B cell (primary cell): ENCODE measurements at regions not wholly inside any gene's neighbourhood (a gene's known extent, or its start where the extent isn't known, plus 50 kb on each side); places are given as distances from the start of the nearest gene placed in this dataset.

Source experiments
- ATAC-seq: fragments of 200-7000 bp; cut with Tn5 transposase; one replicate; pipeline ENCODE4 v1.10.0; 2021; ENCODE audit warnings: low read depth, mild to moderate bottlenecking, moderate number of reproducible peaks, moderate library complexity
- CTCF ChIA-PET: fragments of 350-600 bp; sonication (Branson Sonifier 250); formaldehyde crosslinking; loops from one replicate; lab custom pipeline; 2021; ENCODE audit warnings: antibody characterized with exemption, inconsistent platforms; lab: Charles Lee
- POLR2A ChIA-PET: fragments of 350-600 bp; sonication (Branson Sonifier 250); formaldehyde crosslinking; loops from one replicate; lab custom pipeline; 2021; ENCODE audit warnings: antibody characterized with exemption; lab: Charles Lee
- DNase-seq: peaks from one replicate; pipeline ENCODE4 v3.0.0; 2013
- H2AFZ ChIP-seq: 2 replicates; pipeline ENCODE4 v1.6.1; 2012; ENCODE audit warnings: mild to moderate bottlenecking, low read depth, low read length; ENCODE audit not compliant: insufficient read depth, poor library complexity, severe bottlenecking
- H3K27ac ChIP-seq, 2 donors: 1 replicate in 1 of 2; 2 replicates in 1 of 2; pipeline ENCODE4 v1.5.1; 2012 to 2013; ENCODE audit warnings: low read length in 2 of 2, mild to moderate bottlenecking in 2 of 2, moderate library complexity in 1 of 2
- H3K27me3 ChIP-seq, 4 experiments: fragments of 200-600 bp in 1 of 4; sonication (generic) in 1 of 4; replicated peaks in 1 of 4; 1 replicate in 2 of 4; 2 replicates in 2 of 4; pipeline versions ENCODE4 v1.6.1 to v1.7.0; 2013 to 2016; ENCODE audit warnings: low read length in 3 of 4, mild to moderate bottlenecking in 2 of 4, mixed read lengths in 1 of 4, moderate library complexity in 1 of 4; ENCODE audit not compliant: insufficient read depth in 4 of 4, control insufficient read depth in 3 of 4; ENCODE audit errors: control extremely low read depth in 1 of 4
- H3K36me3 ChIP-seq, 2 experiments: replicated peaks in 1 of 2; 1 replicate in 1 of 2; 2 replicates in 1 of 2; pipeline versions ENCODE4 v1.6.1 to v1.7.1; 2013; ENCODE audit warnings: low read length in 1 of 2; ENCODE audit not compliant: insufficient read depth in 2 of 2, control insufficient read depth in 1 of 2; ENCODE audit errors: control extremely low read depth in 1 of 2, extremely low read depth in 1 of 2
- H3K4me1 ChIP-seq, 2 donors: fragments of 200-600 bp in 1 of 2; sonication (generic) in 1 of 2; 1 replicate in 1 of 2; 2 replicates in 1 of 2; pipeline versions ENCODE4 v1.5.1 to v1.6.1; 2013 to 2017; ENCODE audit warnings: low read length in 2 of 2; ENCODE audit not compliant: control insufficient read depth in 2 of 2, insufficient read depth in 2 of 2
- H3K4me2 ChIP-seq: replicated peaks from 2 replicates; pipeline ENCODE3; 2012; ENCODE audit warnings: mild to moderate bottlenecking, low read depth, low read length; ENCODE audit not compliant: poor library complexity, severe bottlenecking
- H3K4me3 ChIP-seq, 5 experiments: fragments of 200-600 bp in 1 of 5; sonication (generic) in 1 of 5; 1 replicate in 3 of 5; 2 replicates in 2 of 5; pipeline versions ENCODE4 v1.5.1 to v1.7.0; 2011 to 2016; ENCODE audit warnings: low read length in 4 of 5, mild to moderate bottlenecking in 4 of 5, low read depth in 2 of 5, control low read depth in 1 of 5, moderate library complexity in 1 of 5; ENCODE audit not compliant: insufficient read depth in 1 of 5; ENCODE audit errors: control extremely low read depth in 1 of 5, extremely low read depth in 1 of 5
- H3K79me2 ChIP-seq: fragments of 200-600 bp; sonication (generic); one replicate; pipeline ENCODE4 v1.6.0; 2016; ENCODE audit warnings: low read length; ENCODE audit not compliant: control insufficient read depth, insufficient read depth
- H3K9ac ChIP-seq: fragments of 200-600 bp; sonication (generic); 2 replicates; pipeline ENCODE4 v1.6.1; 2017; ENCODE audit warnings: mild to moderate bottlenecking, low read length, moderate library complexity
- H3K9me3 ChIP-seq, 3 donors: one replicate each; pipeline versions ENCODE4 v1.6.1 to v1.7.1; 2013; ENCODE audit warnings: low read length in 2 of 3; ENCODE audit not compliant: control insufficient read depth in 2 of 3, insufficient read depth in 1 of 3; ENCODE audit errors: control extremely low read depth in 1 of 3
- H4K20me1 ChIP-seq: 2 replicates; pipeline ENCODE4 v1.6.0; 2012; ENCODE audit warnings: mild to moderate bottlenecking, low read length; ENCODE audit not compliant: insufficient read depth, control insufficient read depth, poor library complexity, severe bottlenecking
- H3K27ac Mint-ChIP-seq: one replicate; pipeline ENCODE4 v1.8.0; 2021; ENCODE audit warnings: mixed read lengths
- H3K27me3 Mint-ChIP-seq: one replicate; pipeline ENCODE4 v1.8.0; 2021; ENCODE audit warnings: mixed read lengths
- H3K4me1 Mint-ChIP-seq: one replicate; pipeline ENCODE4 v1.8.0; 2021; ENCODE audit warnings: mixed read lengths
- H3K4me3 Mint-ChIP-seq: one replicate; pipeline ENCODE4 v1.8.0; 2021; ENCODE audit warnings: mixed read lengths
- H3K9me3 Mint-ChIP-seq: one replicate; pipeline ENCODE4 v1.8.0; 2022; ENCODE audit warnings: mixed read lengths; ENCODE audit not compliant: insufficient read depth
- CTCF ChIP-seq: fragments of 200-600 bp; IDR thresholded peaks from one replicate; pipeline ENCODE4 v1.8.0; 2022; ENCODE audit warnings: antibody characterized with exemption, mild to moderate bottlenecking
- EZH2 ChIP-seq: IDR thresholded peaks from 2 replicates; pipeline ENCODE4 v1.6.1; 2012; ENCODE audit warnings: borderline replicate concordance, low read depth, mild to moderate bottlenecking, moderate library complexity, low read length; ENCODE audit not compliant: insufficient read depth, poor library complexity, severe bottlenecking
- WGBS: methylation state at CpG from one replicate; pipeline ENCODE4 v1.1.5; 2013; ENCODE audit warnings: missing lambda C conversion rate; ENCODE audit not compliant: insufficient coverage; 5-methylcytosine and 5-hydroxymethylcytosine counted together
- intact Hi-C: fragments of 100-400 bp; cut with micrococcal nuclease; formaldehyde crosslinking; loops from one replicate; pipeline ENCODE4 v1.10.0; 2022

GRCh38 chr1:81588149-81588548 is 212.6 kb upstream of the ADGRL2 start:
- no peak overlapping the region for H3K27ac ChIP-seq
- 100% methylated on average over 1 of the region's 3 CpGs for WGBS
- no peaks in the 10 kb centered on the region for H3K79me2 ChIP-seq
- POLR2A ChIA-PET, result no interaction called here
- H3K4me1 ChIP-seq, result no peaks in the 10 kb centered on the region
- no peak for TF ChIP-seq CTCF
- TF ChIP-seq EZH2, result no peak
- no peaks in the 10 kb centered on the region for H3K9me3 ChIP-seq
- H3K4me1 Mint-ChIP-seq, result no peaks in the 10 kb centered on the region
- DNase-seq, result no peak
- no peak for ATAC-seq
- no peaks in the 10 kb centered on the region for H4K20me1 ChIP-seq
- no peak overlapping the region for H3K9ac ChIP-seq
- no peak overlapping the region for H3K4me3 ChIP-seq
- intact Hi-C loops, result no loop called here
- no peaks in the 10 kb centered on the region for H3K27me3 Mint-ChIP-seq
- H3K4me3 Mint-ChIP-seq, result no peak overlapping the region
- no peak overlapping the region for H3K27ac Mint-ChIP-seq
- H3K27me3 ChIP-seq, result no peaks in the 10 kb centered on the region
- no peaks in the 10 kb centered on the region for H3K9me3 Mint-ChIP-seq
- H3K4me2 ChIP-seq, result no peak overlapping the region
- no peaks in the 10 kb centered on the region for H3K36me3 ChIP-seq
- CTCF ChIA-PET, result no interaction called here
- no peak overlapping the region for H2AFZ ChIP-seq

- ATAC-seq, result no peak
Measured at GRCh38 chr1:81587426-81587825, 213.3 kb upstream of the ADGRL2 start.

More at GRCh38 chr1:81587426-81587825, 213.3 kb upstream of the ADGRL2 start:
- no peaks in the 10 kb centered on the region for H4K20me1 ChIP-seq
- H3K9ac ChIP-seq, result no peak overlapping the region
- no peaks in the 10 kb centered on the region for H3K4me1 Mint-ChIP-seq
- intact Hi-C loops, result no loop called here
- TF ChIP-seq EZH2 (no peak), CTCF (no peak)
- ChIA-PET CTCF (no interaction called here), POLR2A (no interaction called here)
- no peaks in the 10 kb centered on the region for H3K27me3 ChIP-seq
- no peaks in the 10 kb centered on the region for H3K27me3 Mint-ChIP-seq
- no peak overlapping the region for H2AFZ ChIP-seq
- H3K4me1 ChIP-seq, result no peaks in the 10 kb centered on the region
- H3K36me3 ChIP-seq, result no peaks in the 10 kb centered on the region
- no peaks in the 10 kb centered on the region for H3K9me3 ChIP-seq
- H3K4me3 ChIP-seq, result no peak overlapping the region
- no peaks in the 10 kb centered on the region for H3K79me2 ChIP-seq
- 80% methylated on average over 1 of the region's 2 CpGs for WGBS
- no peaks in the 10 kb centered on the region for H3K9me3 Mint-ChIP-seq
- H3K4me2 ChIP-seq, result no peak overlapping the region
- no peak overlapping the region for H3K27ac ChIP-seq
- H3K27ac Mint-ChIP-seq, result no peak overlapping the region
- no peak for DNase-seq
- H3K4me3 Mint-ChIP-seq, result no peak overlapping the region
